CD4-positive, alpha-beta T cell treated with Interleukin-4 for 4 hours (primary cell): ENCODE measurements at regions not wholly inside any gene's neighbourhood (a gene's known extent, or its start where the extent isn't known, plus 50 kb on each side); places are given as distances from the start of the nearest gene placed in this dataset.

Experiments
- DNase-seq: peaks from one replicate; pipeline ENCODE4 v3.0.0-alpha.2; 2020

GRCh38 chr17:79441356-79442160 is 169.3 kb downstream of the RBFOX3 start:
- DNase-seq: no peak

GRCh38 chr17:79440251-79440650 is 170.6 kb downstream of the RBFOX3 start:
- no peak for DNase-seq

- no peak for DNase-seq
Observed at GRCh38 chr17:79439493-79439892, 171.4 kb downstream of the RBFOX3 start.

GRCh38 chr17:79438546-79439334 is 172.1 kb downstream of the RBFOX3 start:
- DNase-seq: no peak

GRCh38 chr17:79438058-79438457 is 172.8 kb downstream of the RBFOX3 start:
- DNase-seq: no peak

GRCh38 chr17:79437081-79437480 is 173.8 kb downstream of the RBFOX3 start:
- DNase-seq: no peak

GRCh38 chr17:79435962-79436361 is 174.9 kb downstream of the RBFOX3 start:
- no peak for DNase-seq

- no peak for DNase-seq
Observed at GRCh38 chr17:79435296-79435695, 175.6 kb downstream of the RBFOX3 start.

GRCh38 chr17:79434215-79434614 is 176.6 kb downstream of the RBFOX3 start:
- DNase-seq: no peak

- no peak for DNase-seq
Observed at GRCh38 chr17:79433379-79433778, 177.5 kb downstream of the RBFOX3 start.

GRCh38 chr17:79431175-79431574 is 179.7 kb downstream of the RBFOX3 start:
- no peak for DNase-seq

GRCh38 chr17:79429864-79430494 is 180.9 kb downstream of the RBFOX3 start:
- no peak for DNase-seq

GRCh38 chr17:79428988-79429387 is 181.9 kb downstream of the RBFOX3 start:
- no peak for DNase-seq

- no peak for DNase-seq
Observed at GRCh38 chr17:79427621-79428539, 183.0 kb downstream of the RBFOX3 start.

- DNase-seq: no peak
Observed at GRCh38 chr17:79425686-79426085, 185.2 kb downstream of the RBFOX3 start.

- DNase-seq: no peak
Observed at GRCh38 chr17:79424471-79425185, 186.2 kb downstream of the RBFOX3 start.

- no peak for DNase-seq
Observed at GRCh38 chr17:79423811-79424465, 186.9 kb downstream of the RBFOX3 start.

- DNase-seq: no peak
Observed at GRCh38 chr17:79422236-79422635, 188.6 kb downstream of the RBFOX3 start.

- DNase-seq: no peak
Observed at GRCh38 chr17:79420318-79421243, 190.3 kb downstream of the RBFOX3 start.

- DNase-seq: no peak
Observed at GRCh38 chr17:79417476-79417988, 193.3 kb downstream of the RBFOX3 start.
